ENCODE measurements at regions not wholly inside any gene's neighbourhood (a gene's known extent, or its start where the extent isn't known, plus 50 kb on each side); places are given as distances from the start of the nearest gene placed in this dataset.

DNA sequence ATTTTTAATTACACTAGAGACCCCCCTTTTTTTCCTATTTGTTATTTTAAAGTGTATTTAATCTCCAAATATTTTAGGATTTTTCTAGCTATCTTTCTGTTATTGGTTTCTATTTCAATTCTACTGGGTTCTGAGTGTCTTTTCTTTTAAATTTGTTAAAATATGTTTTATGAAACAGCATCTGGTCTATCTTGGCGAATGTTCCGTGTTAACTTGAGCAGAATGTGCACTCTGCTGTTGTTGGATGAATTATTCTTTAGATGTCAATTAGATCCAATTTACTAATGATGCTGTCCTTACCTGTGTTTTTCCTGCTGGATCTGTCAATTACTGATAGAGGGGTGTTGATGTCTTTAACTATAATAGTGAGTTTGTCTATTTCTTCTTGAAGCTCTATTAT lies 462.0 kb upstream of the CNTN3 start:
- no peaks in the 10 kb centered on the region for H3K9me3 Mint-ChIP-seq
- POLR2A ChIA-PET = no interaction called here
- no peaks in the 10 kb centered on the region for H3K27me3 Mint-ChIP-seq (ENCODE audit: low read depth)
- no peak for DNase-seq (ENCODE audit: low spot score)
- H3K36me3 Mint-ChIP-seq = no peaks in the 10 kb centered on the region
- H3K4me1 Mint-ChIP-seq = no peaks in the 10 kb centered on the region
- TF ChIP-seq, protein P1, sequence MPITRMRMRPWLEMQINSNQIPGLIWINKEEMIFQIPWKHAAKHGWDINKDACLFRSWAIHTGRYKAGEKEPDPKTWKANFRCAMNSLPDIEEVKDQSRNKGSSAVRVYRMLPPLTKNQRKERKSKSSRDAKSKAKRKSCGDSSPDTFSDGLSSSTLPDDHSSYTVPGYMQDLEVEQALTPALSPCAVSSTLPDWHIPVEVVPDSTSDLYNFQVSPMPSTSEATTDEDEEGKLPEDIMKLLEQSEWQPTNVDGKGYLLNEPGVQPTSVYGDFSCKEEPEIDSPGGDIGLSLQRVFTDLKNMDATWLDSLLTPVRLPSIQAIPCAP (CRISPR knock-in tag; IDR thresholded peaks at IDR 0.05) = no peak
- no peak for TF ChIP-seq NFYB (CRISPR knock-in tag; conservative IDR thresholded peaks at IDR 0.05; ENCODE audit: low read depth)
- no peak for TF ChIP-seq ATF1 (CRISPR knock-in tag; IDR thresholded peaks at IDR 0.05)
- TF ChIP-seq, protein P2, sequence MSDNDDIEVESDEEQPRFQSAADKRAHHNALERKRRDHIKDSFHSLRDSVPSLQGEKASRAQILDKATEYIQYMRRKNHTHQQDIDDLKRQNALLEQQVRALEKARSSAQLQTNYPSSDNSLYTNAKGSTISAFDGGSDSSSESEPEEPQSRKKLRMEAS (CRISPR knock-in tag; IDR thresholded peaks at IDR 0.05) = no peak
- TF ChIP-seq FOXJ3 (CRISPR knock-in tag; IDR thresholded peaks at IDR 0.05; ENCODE audit: borderline replicate concordance) = no peak
- no peak for TF ChIP-seq SOX15 (CRISPR knock-in tag; IDR thresholded peaks at IDR 0.05)
- TF ChIP-seq, protein P3, sequence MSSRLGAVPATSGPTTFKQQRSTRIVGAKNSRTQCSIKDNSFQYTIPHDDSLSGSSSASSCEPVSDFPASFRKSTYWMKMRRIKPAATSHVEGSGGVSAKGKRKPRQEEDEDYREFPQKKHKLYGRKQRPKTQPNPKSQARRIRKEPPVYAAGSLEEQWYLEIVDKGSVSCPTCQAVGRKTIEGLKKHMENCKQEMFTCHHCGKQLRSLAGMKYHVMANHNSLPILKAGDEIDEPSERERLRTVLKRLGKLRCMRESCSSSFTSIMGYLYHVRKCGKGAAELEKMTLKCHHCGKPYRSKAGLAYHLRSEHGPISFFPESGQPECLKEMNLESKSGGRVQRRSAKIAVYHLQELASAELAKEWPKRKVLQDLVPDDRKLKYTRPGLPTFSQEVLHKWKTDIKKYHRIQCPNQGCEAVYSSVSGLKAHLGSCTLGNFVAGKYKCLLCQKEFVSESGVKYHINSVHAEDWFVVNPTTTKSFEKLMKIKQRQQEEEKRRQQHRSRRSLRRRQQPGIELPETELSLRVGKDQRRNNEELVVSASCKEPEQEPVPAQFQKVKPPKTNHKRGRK (CRISPR knock-in tag; IDR thresholded peaks at IDR 0.05; ENCODE audit: borderline replicate concordance) = no peak
- TF ChIP-seq, protein P4, sequence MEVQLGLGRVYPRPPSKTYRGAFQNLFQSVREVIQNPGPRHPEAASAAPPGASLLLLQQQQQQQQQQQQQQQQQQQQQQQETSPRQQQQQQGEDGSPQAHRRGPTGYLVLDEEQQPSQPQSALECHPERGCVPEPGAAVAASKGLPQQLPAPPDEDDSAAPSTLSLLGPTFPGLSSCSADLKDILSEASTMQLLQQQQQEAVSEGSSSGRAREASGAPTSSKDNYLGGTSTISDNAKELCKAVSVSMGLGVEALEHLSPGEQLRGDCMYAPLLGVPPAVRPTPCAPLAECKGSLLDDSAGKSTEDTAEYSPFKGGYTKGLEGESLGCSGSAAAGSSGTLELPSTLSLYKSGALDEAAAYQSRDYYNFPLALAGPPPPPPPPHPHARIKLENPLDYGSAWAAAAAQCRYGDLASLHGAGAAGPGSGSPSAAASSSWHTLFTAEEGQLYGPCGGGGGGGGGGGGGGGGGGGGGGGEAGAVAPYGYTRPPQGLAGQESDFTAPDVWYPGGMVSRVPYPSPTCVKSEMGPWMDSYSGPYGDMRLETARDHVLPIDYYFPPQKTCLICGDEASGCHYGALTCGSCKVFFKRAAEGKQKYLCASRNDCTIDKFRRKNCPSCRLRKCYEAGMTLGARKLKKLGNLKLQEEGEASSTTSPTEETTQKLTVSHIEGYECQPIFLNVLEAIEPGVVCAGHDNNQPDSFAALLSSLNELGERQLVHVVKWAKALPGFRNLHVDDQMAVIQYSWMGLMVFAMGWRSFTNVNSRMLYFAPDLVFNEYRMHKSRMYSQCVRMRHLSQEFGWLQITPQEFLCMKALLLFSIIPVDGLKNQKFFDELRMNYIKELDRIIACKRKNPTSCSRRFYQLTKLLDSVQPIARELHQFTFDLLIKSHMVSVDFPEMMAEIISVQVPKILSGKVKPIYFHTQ (CRISPR knock-in tag; IDR thresholded peaks at IDR 0.05) = no peak
- TF ChIP-seq, protein P5, sequence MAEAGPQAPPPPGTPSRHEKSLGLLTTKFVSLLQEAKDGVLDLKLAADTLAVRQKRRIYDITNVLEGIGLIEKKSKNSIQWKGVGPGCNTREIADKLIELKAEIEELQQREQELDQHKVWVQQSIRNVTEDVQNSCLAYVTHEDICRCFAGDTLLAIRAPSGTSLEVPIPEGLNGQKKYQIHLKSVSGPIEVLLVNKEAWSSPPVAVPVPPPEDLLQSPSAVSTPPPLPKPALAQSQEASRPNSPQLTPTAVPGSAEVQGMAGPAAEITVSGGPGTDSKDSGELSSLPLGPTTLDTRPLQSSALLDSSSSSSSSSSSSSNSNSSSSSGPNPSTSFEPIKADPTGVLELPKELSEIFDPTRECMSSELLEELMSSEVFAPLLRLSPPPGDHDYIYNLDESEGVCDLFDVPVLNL (CRISPR knock-in tag; IDR thresholded peaks at IDR 0.05; ENCODE audit: borderline replicate concordance, low read depth) = no peak
- TF ChIP-seq MYBL2 (CRISPR knock-in tag; IDR thresholded peaks at IDR 0.05) = no peak
- TF ChIP-seq, protein P6, sequence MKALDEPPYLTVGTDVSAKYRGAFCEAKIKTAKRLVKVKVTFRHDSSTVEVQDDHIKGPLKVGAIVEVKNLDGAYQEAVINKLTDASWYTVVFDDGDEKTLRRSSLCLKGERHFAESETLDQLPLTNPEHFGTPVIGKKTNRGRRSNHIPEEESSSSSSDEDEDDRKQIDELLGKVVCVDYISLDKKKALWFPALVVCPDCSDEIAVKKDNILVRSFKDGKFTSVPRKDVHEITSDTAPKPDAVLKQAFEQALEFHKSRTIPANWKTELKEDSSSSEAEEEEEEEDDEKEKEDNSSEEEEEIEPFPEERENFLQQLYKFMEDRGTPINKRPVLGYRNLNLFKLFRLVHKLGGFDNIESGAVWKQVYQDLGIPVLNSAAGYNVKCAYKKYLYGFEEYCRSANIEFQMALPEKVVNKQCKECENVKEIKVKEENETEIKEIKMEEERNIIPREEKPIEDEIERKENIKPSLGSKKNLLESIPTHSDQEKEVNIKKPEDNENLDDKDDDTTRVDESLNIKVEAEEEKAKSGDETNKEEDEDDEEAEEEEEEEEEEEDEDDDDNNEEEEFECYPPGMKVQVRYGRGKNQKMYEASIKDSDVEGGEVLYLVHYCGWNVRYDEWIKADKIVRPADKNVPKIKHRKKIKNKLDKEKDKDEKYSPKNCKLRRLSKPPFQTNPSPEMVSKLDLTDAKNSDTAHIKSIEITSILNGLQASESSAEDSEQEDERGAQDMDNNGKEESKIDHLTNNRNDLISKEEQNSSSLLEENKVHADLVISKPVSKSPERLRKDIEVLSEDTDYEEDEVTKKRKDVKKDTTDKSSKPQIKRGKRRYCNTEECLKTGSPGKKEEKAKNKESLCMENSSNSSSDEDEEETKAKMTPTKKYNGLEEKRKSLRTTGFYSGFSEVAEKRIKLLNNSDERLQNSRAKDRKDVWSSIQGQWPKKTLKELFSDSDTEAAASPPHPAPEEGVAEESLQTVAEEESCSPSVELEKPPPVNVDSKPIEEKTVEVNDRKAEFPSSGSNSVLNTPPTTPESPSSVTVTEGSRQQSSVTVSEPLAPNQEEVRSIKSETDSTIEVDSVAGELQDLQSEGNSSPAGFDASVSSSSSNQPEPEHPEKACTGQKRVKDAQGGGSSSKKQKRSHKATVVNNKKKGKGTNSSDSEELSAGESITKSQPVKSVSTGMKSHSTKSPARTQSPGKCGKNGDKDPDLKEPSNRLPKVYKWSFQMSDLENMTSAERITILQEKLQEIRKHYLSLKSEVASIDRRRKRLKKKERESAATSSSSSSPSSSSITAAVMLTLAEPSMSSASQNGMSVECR (CRISPR knock-in tag; IDR thresholded peaks at IDR 0.05; ENCODE audit: borderline replicate concordance) = no peak
- TF ChIP-seq, protein P7, sequence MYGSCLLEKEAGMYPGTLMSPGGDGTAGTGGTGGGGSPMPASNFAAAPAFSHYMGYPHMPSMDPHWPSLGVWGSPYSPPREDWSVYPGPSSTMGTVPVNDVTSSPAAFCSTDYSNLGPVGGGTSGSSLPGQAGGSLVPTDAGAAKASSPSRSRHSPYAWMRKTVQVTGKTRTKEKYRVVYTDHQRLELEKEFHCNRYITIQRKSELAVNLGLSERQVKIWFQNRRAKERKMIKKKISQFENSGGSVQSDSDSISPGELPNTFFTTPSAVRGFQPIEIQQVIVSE (CRISPR knock-in tag; IDR thresholded peaks at IDR 0.05; ENCODE audit: borderline replicate concordance) = no peak
- TF ChIP-seq, protein P8, sequence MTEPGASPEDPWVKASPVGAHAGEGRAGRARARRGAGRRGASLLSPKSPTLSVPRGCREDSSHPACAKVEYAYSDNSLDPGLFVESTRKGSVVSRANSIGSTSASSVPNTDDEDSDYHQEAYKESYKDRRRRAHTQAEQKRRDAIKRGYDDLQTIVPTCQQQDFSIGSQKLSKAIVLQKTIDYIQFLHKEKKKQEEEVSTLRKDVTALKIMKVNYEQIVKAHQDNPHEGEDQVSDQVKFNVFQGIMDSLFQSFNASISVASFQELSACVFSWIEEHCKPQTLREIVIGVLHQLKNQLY (CRISPR knock-in tag; IDR thresholded peaks at IDR 0.05) = no peak
- TF ChIP-seq, protein P9, sequence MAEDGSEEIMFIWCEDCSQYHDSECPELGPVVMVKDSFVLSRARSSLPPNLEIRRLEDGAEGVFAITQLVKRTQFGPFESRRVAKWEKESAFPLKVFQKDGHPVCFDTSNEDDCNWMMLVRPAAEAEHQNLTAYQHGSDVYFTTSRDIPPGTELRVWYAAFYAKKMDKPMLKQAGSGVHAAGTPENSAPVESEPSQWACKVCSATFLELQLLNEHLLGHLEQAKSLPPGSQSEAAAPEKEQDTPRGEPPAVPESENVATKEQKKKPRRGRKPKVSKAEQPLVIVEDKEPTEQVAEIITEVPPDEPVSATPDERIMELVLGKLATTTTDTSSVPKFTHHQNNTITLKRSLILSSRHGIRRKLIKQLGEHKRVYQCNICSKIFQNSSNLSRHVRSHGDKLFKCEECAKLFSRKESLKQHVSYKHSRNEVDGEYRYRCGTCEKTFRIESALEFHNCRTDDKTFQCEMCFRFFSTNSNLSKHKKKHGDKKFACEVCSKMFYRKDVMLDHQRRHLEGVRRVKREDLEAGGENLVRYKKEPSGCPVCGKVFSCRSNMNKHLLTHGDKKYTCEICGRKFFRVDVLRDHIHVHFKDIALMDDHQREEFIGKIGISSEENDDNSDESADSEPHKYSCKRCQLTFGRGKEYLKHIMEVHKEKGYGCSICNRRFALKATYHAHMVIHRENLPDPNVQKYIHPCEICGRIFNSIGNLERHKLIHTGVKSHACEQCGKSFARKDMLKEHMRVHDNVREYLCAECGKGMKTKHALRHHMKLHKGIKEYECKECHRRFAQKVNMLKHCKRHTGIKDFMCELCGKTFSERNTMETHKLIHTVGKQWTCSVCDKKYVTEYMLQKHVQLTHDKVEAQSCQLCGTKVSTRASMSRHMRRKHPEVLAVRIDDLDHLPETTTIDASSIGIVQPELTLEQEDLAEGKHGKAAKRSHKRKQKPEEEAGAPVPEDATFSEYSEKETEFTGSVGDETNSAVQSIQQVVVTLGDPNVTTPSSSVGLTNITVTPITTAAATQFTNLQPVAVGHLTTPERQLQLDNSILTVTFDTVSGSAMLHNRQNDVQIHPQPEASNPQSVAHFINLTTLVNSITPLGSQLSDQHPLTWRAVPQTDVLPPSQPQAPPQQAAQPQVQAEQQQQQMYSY (CRISPR knock-in tag; IDR thresholded peaks at IDR 0.05) = no peak
- no peak for TF ChIP-seq NR2C2 (CRISPR knock-in tag; IDR thresholded peaks at IDR 0.05)
- TF ChIP-seq TEAD4 (CRISPR knock-in tag; IDR thresholded peaks at IDR 0.05) = no peak
- TF ChIP-seq ZNF121 (CRISPR knock-in tag; IDR thresholded peaks at IDR 0.05) = no peak
- TF ChIP-seq FOXP1 (CRISPR knock-in tag; IDR thresholded peaks at IDR 0.05; ENCODE audit: borderline replicate concordance) = no peak
- CTCF ChIA-PET = no interaction called here
- no peak for ATAC-seq
- H3K4me3 Mint-ChIP-seq = no peak overlapping the region
- no peak overlapping the region for H3K27ac Mint-ChIP-seq

All from WTC11 (cell line).